GM12873 (cell line): ENCODE measurements at regions not wholly inside any gene's neighbourhood (a gene's known extent, or its start where the extent isn't known, plus 50 kb on each side); places are given as distances from the start of the nearest gene placed in this dataset.

Experiments used
- TF ChIP-seq, protein P1 (sequence below): IDR thresholded peaks from 2 replicates; pipeline ENCODE4 v1.5.1; 2012; ENCODE audit warnings: low read depth, mild to moderate bottlenecking, moderate library complexity, low read length, control low read depth; ENCODE audit not compliant: insufficient read depth; ENCODE audit errors: missing control alignments

DNA sequence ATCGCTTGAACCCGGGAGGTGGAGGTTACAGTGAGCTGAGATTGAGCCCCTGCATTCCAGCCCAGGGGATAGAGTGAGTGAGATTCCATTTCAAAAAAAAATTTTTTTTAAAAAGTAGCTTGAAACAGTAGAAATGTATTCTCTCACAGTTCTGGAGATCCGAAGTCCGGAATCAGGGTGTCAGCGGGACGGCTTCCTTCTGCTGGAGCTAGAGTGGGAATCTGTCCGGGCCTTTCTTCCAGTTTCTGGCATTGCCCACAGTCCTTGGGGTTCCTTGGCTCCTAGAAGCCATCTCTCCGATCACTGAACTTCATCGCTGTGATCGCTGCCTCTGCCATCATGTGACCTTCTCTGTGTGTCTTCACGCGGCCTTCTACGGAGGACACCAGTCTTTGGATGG, 181.2 kb upstream of the CIBAR2 start:
- TF ChIP-seq, protein P1, sequence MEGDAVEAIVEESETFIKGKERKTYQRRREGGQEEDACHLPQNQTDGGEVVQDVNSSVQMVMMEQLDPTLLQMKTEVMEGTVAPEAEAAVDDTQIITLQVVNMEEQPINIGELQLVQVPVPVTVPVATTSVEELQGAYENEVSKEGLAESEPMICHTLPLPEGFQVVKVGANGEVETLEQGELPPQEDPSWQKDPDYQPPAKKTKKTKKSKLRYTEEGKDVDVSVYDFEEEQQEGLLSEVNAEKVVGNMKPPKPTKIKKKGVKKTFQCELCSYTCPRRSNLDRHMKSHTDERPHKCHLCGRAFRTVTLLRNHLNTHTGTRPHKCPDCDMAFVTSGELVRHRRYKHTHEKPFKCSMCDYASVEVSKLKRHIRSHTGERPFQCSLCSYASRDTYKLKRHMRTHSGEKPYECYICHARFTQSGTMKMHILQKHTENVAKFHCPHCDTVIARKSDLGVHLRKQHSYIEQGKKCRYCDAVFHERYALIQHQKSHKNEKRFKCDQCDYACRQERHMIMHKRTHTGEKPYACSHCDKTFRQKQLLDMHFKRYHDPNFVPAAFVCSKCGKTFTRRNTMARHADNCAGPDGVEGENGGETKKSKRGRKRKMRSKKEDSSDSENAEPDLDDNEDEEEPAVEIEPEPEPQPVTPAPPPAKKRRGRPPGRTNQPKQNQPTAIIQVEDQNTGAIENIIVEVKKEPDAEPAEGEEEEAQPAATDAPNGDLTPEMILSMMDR: no peak

DNA sequence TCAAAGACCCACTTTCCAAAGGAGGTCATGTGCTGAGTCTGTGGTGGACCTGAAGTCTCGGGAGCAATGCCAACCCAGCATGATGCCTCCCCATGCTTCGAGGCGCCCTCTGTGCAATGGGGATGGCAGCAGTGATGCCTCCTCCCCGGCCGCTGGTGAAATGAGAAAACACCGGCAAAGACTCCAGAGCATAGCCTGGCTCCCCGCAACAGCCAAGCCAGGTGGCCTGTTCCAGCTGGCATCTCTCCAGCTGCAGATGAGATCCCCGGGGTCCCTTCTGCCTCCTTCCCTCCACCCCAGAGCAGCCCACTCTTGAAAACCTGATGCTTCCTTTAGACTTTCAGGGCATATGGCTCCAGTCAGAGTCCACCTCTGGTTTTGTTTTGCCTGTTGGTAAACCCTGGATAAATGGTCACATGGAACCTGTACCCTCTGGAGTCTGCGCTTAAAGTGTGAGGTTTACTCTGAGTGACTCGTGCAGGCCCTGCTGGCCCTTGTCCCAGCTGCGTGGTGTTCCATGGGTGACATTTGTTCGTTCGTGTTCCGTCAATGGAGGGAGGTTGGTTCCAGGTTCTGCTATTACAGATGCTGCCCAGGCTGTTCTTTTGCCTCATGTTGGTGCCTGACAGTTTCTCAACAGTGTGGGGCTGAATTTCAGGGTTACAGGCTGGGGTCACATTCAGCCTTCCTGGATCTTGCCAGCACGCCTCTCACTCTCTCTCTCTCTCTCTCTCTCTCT, 181.8 kb upstream of the CIBAR2 start:
- TF ChIP-seq, protein P1: no peak

DNA sequence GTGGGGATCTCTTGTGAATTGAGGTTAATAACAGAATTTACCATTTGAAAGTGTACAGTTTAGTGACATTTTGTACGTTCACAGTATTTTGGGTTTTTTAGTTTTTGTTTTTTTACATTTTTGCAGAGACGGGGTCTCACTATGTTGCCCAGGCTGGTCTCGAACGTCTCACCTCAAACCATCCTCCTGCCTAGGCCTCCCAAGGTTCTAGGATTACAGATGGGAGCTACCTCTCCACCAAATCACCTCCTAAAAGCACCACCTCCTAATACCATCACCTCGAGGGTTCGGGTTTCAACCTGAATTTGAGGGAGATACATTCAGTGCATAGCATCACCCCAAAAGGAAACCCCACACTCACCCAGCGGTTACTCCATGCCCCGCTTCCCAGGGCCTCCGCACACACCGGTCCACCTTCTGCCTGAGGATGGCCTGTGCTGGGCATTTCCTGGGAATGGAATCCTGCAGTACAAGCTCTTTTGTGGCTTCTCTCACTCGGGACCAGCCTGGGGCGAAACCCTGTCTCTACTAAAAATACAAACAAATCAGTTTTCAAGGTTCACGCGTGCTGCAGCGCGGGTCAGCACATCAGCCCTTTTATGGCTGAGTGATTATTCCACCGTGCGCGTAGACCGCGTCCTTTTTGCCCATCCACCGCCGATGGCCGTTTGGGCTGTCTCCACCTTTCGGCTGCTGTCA, 182.7 kb upstream of the CIBAR2 start:
- TF ChIP-seq, protein P1: no peak

DNA sequence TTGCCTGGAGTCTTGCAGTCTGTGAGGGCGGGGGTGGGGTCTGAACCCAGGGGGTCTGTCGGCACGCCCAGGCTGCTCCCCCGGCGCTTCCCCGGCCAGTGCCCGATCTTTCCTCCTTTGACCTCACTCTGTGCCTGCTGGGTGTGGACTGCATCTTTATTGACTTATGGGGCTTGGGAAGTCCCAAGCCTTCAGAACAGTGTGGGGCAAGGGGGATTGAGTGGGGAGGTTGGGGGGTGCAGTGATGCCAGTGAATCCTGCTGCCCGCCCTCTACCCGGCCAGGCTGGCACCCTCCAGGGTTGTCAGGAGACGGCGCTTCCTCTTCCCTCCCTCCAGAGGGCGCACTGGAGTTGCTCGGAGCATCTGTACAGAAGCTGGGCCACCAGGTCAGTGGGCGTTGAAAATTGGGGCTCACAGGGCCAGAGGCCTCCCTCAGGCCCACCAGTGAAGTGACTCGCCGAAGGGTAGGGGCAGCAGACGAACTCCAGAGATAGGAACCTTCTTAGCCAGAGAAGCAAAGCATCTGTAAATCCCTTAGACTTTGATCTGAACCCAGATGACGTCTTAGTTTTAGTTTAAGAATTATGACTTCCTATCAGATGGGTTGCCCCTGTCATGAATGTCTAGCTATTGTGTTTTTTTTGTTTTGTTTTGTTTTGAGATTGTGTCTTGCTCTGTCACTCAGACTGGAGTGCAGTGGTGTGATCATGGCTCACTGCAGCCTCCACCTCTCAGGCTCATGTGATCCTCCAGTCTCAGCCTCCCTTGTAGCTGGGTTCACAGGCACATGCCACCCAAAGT, 184.8 kb upstream of the CIBAR2 start:
- TF ChIP-seq, protein P1: peak; percentile 92

DNA sequence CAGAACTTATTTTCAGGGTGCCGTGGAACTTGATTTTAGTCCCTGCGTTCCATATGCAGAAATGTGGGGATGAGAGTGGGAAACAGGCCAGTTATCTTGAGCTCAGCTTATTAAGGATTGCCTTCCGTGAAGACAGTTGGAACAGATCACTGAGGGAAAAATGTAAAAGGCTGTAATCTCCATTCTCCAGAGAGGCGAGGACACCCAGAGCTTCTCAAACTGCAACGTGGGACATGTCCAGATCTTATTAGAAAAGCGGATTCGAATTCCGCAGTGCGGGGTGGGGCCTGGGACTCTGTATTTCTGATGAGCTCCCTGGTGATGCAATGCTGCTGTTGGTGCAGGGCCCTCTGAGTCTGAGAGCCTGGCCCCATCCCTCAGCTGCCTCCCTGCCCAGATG, 185.6 kb upstream of the CIBAR2 start:
- TF ChIP-seq, protein P1: no peak

DNA sequence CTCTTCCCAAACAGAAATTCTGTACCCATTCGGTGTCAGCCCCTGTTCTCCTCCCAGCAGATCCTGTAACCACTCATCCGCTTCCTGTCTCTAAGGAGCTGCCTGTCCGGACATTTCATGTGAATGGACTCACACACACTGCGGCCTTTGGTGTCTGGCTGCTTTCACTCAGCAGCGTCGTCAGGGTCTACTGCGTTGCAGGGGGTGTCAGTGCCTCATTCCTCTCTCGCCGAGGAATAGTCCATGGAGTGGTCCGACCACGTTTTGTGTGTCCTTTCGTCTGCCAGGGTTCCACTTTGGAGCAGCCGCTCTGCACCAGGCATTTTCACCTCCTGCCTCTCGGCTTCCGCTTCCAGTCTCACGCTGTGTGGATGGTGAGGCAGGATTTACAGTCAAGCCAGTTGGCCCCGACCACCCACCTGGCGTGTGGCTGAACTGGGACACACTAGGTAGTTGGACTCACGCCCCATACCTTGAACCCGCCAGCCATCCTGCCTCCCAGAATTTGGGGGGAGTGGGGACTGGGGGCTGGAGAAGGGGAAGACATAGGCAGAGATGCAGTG, 188.2 kb upstream of the CIBAR2 start:
- TF ChIP-seq, protein P1: no peak

DNA sequence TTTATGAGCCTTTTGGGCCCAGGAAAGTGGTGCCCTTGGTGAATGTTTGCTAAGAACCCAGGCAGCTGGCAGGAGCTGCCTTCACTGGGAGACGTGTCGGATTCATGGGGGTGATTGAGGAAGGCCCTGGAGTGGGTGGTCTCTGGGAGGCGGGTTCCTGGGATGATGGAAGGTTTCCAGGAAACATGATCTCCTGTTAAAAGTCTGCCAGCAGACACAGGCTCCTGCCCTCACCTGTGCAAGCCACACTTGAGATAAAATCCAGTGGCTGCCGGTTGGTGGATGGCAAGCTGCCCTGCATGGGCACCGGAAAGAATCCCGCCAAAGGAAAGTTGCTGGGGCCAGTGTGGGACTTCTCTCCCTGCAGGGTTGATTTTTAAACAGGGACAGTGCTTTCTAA, 189.0 kb upstream of the CIBAR2 start:
- TF ChIP-seq, protein P1: no peak
